Breast epithelium (tissue), 3 donors: ENCODE measurements at regions not wholly inside any gene's neighbourhood (a gene's known extent, or its start where the extent isn't known, plus 50 kb on each side); places are given as distances from the start of the nearest gene placed in this dataset.

Experiments
- POLR2A ChIP-seq: fragments of 450-650 bp; IDR thresholded peaks from one replicate; pipeline ENCODE4 v1.6.1; 2016; ENCODE audit warnings: antibody characterized with exemption, mild to moderate bottlenecking, moderate library complexity
- POLR2AphosphoS5 ChIP-seq, 3 donors: sonication (generic); formaldehyde crosslinking; IDR thresholded peaks; one replicate each; pipeline ENCODE4 v1.6.1; 2017; ENCODE audit warnings: antibody characterized with exemption in 3 of 3

DNA sequence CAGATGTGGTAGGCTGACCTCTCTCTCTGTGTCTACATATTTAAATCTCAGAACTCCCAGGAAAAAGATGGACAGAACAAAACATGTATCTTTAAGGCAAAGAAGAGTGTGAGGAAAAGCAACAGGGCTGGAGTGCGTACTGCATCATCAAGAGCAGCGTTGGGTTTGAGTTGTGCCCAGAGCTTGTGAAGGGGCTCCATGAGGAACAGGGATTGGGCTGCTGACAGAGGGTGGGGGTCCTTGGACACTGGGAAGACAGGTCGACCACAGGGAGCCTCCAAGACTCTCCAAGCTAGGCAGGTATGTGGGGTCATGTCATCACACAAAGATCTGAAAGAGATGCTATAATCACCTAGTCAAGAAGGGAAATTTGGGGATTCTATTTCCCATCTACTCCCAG, 309.9 kb downstream of the IRX1 start:
- no peak for TF ChIP-seq POLR2AphosphoS5 (IDR thresholded peaks at IDR 0.05)
- no peak for TF ChIP-seq POLR2A
